ENCODE measurements at regions not wholly inside any gene's neighbourhood (a gene's known extent, or its start where the extent isn't known, plus 50 kb on each side); places are given as distances from the start of the nearest gene placed in this dataset.
A peak's percentile ranks its signal among the peaks of the same experiment; 100 is the strongest.

DNA sequence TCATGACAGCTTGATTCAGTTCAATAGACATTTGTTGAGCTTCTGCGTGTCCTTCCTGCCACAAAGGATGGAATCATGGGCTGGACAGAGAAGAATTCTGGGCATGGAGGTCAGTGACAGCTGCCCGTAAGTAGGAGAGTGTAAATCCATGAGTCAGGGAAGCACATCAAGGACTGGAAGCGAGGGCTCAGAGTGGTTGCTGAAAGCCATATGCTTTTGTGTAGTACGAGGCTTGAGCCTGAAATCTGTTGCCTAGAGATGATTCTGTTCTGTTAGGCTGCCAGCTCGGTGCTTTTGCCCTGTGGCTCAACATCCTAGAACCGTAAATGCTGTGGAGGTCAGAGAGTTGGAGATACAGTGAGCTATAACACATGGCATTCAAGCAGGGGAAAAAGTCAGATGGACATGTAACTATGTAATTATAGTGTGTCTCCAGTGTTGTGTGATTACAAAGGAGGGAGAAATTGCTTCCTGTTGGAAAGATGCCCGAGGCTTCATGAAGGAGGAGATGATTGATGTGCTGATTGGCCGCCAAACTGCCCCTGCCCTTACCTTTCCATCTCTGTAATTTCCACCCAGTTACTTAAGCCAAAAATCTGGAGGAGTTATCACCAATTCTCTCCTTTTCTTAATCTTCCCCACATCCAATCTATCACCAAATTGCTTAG, 92.8 kb upstream of the CACNA1E start:
- DNase-seq (ENCODE audit: low read depth) = no peak

DNA sequence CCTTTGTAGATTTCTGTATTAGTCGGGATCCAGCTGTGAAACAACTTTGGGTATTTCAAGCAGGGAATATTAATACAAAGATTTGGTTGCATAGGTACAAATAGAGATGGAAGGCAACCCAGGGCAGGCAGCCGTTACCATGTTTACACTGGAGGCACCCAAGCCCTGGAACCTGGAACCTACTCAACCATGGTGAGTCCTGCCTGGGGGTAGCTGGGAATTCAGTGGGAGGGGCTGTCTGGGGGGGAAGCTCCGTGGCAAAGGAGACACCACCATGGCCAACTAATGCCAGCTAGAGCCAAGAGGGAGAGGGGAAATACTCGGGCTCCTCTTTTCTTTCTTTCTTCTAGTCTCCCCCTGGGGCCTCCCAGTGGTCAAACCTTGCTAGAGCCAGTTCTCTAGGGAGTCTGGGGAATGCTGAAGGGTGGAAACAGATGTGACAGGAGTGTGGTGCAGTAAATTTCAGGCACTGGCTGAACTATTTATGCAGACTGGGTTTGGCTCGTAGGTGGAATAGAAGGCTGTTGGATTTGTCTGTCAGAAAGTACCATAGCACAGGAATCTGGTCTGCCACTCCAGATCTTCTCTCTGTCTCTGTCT, 91.9 kb upstream of the CACNA1E start:
- DNase-seq (ENCODE audit: low read depth) = no peak

DNA sequence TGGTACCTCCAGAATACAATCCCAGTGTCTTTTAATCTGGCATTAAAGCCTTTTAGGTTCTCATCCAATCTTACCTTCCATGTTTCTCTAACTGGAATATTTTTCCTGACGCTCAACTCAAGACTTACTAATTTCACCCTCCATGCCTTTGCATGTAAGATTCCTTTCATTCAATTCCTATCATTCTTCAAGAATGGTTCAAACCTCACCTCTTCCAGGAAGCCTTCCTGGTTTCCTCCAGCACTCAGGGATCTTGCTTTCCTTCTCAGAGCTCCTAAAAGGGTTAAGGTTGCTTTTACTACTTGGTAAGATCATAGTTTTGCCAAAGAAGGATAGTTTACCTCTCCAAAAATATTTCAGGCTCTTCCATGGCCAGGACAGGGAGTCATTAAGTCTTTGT, 91.2 kb upstream of the CACNA1E start:
- no peak for DNase-seq (ENCODE audit: low read depth)

DNA sequence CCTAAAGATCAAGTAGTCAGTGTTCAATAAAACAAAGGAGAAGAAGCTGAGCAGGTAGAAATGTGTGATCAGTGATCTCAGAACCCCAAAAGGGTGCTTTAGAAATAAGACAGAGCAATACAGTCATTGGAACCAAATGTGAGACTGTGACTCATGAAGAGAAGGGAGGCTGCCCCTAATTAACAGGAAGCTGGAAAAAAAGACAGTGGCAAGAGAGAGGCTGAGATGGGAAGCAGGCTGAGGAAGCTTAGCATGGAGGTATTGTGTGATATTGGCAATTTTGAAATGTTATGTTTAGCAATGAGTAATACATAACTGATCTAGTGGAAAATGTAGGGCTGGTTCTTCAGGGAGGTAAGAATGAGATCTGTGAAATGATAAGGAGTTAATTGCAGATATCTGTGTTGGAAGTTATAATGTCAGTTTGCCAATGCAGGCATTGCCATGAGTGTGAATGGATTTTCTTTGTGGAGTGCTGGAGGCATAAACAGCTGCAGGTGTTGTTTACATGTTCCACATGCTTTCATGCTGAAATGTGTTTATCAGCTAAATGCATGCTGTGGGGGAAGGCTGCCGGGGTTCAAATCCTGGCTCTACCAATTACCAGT, 90.6 kb upstream of the CACNA1E start:
- no peak for DNase-seq (ENCODE audit: low read depth)

DNA sequence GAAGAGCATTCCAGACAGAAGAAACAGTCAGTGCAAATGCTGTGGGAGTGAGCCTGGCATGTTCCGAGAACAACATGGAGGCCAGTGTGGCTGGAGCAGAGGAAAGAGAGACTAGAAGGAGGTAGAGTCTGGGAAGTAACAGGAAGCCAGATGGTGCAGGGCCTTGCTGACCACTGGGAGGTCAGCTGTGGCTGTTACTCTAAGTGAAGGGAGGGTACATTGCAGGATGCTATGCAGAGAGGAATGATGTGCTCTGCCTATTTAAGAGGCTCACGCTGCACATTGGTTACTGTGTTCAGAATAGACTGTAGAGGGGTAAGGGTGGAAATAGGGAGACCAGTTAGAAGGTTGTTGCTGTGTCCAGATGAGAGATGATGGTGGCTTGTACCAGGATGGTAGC, 88.6 kb upstream of the CACNA1E start:
- DNase-seq (ENCODE audit: low read depth) = no peak

GRCh38 chr1:181396171-181396670, 87.1 kb upstream of the CACNA1E start:
- no peak for DNase-seq (ENCODE audit: low read depth)

- no peak for DNase-seq (ENCODE audit: low read depth)
Measured at GRCh38 chr1:181396811-181397210, 86.5 kb upstream of the CACNA1E start.

DNA sequence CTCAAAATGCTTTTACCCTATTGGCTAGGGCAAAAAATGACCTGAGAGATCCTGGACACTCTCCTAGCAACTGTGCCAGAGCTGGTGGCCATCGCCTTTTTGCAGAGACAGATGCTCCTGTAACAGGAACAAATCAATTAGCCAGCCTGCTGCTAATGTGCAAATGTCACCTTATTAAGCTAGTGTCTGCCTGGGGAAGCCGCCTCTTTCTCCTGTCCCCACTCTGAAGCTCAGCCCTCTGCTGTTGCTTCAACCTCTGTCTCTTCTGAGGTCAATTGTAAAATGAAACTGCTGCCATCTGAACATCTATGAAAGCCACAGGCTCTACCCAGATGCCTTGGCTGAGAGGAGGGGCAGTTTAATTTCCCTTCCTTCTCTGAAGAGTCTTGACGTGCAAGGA, 85.5 kb upstream of the CACNA1E start:
- DNase-seq (ENCODE audit: low read depth) = no peak

DNA sequence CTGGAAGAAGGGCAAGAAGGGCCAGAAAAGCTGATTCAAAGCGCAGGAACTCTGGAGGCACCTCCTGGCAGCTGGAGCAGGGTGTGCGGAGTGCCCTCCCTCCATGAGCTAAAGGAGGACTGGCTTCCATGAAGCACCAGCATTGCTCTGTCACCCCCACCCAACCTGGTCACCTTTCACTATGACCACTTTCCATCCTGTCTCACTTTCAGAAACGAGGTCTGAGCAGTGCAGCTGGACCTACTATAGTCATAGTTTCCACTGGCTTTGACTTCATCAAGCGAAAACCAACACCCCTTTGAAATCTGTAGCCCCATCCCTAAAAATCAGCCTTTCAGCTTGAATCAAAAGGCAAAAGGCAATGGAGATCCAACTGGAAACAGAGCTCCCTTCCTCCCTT, 84.8 kb upstream of the CACNA1E start:
- no peak for DNase-seq (ENCODE audit: low read depth)

DNA sequence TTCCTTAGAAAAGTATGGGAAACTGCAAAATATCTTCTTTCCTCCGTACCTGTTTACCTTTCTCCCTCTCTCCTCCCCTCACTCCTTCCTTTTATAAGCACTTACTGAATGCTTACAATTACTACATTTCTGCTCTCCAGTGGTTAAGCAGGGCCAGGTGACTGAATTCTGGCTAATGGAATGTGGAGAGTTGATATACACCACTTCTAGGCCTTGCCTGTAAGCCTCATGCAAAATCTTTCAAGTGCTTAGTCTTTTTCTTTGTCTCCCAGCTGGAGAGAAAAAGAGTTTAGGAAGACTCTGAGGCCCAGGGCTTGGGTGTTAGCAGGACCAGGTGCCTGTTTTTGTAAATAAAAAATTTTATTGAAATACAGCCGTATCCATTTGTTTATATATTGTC, 77.7 kb upstream of the CACNA1E start:
- no peak for DNase-seq (ENCODE audit: low read depth)

- no peak for DNase-seq (ENCODE audit: low read depth)
Measured at GRCh38 chr1:181406989-181407388, 76.3 kb upstream of the CACNA1E start.

GRCh38 chr1:181409981-181410380, 73.3 kb upstream of the CACNA1E start:
- DNase-seq (ENCODE audit: low read depth) = no peak

DNA sequence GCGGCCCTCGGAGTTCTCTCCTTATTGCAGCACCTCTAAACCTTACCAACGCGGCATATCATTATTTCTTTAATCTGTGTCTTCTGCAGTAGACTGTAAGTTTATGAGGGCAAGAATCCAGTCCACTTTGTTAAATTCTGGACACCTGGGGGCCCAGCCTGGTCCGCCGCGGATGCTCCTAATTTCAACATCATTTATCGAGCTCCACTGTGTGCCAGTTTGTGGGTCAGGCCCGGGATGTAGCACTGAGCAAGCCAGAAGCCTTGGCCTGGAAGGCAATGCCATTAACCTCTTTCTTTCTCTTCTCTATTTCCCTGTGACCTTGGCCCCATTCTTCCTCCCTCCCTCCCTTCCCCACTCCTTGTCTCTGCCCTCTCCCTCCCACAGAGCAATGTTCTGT, 70.6 kb upstream of the CACNA1E start:
- no peak for DNase-seq (ENCODE audit: low read depth)

GRCh38 chr1:181413195-181413815, 70.0 kb upstream of the CACNA1E start:
- no peak for DNase-seq (ENCODE audit: low read depth)

- no peak for DNase-seq (ENCODE audit: low read depth)
Measured at GRCh38 chr1:181413836-181414235, 69.5 kb upstream of the CACNA1E start.

- DNase-seq (ENCODE audit: low read depth) = no peak
Measured at GRCh38 chr1:181416268-181416860, 67.0 kb upstream of the CACNA1E start.

- DNase-seq (ENCODE audit: low read depth) = no peak
Measured at GRCh38 chr1:181417915-181418314, 65.4 kb upstream of the CACNA1E start.

DNA sequence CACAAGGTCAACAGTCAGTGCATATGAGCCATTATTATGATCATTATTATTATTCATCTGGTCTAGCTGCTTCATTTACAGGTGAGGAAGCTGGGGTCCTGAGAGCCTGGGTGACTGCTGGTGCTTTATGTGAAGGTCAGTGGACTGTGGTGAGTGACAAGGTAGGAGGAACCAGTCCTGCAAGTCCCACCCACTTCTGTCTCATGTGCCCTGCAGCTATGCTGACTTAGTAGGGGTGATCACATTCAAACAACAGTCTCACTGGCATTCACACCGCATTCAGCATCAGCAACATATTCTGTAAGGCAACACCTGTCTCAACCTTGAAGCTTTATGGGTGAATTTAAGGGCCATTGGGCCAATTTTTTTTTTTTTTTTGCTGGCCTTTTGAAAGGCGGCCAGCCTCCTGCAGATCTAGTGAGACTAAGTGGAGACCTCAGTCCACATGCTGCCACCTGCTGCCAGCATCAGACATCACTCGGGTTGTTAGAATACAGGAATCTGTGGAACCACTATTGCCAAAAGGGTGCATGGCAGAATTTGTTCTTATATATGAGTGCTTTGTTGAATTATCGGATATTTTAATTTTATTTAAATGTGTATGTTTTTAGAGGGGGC, 59.9 kb upstream of the CACNA1E start:
- peak; percentile 10 for DNase-seq (ENCODE audit: low read depth)

DNA sequence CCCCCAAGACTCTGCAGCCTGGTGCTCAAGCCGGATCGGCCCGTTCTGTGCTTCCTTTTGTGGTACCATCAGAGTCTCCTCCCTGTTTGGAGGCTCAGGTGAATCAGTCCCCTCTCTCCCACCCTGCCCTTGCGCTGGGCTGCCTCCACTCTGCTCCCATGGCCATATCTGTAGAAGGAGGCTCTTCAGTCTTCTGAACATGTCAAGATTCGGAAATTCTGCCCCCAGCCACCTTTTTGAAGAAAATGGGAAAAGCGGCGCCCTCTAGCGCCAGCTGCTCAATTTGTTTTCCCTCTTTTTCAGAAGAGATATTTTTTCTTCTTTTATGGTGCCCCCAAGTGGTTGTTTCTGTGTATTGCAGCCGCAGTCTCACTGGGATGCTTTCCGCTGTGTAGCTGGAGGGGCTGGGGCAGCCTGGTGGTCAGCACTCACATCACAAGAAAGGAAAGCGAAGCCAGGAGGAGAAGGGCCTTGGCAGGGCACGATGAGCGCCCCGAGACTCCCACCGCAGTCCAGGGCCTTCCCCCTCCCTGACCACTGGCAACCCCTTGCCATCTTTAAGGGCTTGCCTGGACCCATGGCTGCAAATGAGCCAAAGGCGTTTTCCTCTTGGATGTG, 58.4 kb upstream of the CACNA1E start:
- DNase-seq (ENCODE audit: low read depth) = peak; percentile 60

GRCh38 chr1:181425566-181425965, 57.8 kb upstream of the CACNA1E start:
- DNase-seq (ENCODE audit: low read depth) = no peak

GRCh38 chr1:181429462-181429861, 53.9 kb upstream of the CACNA1E start:
- no peak for DNase-seq (ENCODE audit: low read depth)

Data from stimulated activated CD8-positive, alpha-beta memory T cell treated with anti-CD3 and anti-CD28 coated beads, Interleukin-7, amount 100 ng/mL, for 24 hours (primary cell).